ENCODE measurements at regions not wholly inside any gene's neighbourhood (a gene's known extent, or its start where the extent isn't known, plus 50 kb on each side); places are given as distances from the start of the nearest gene placed in this dataset.
"Not testable (repeated sequence)": the region's sequence is repeated elsewhere in the genome, so short reads cannot be mapped to it uniquely, and the experiment has no call there.

DNA sequence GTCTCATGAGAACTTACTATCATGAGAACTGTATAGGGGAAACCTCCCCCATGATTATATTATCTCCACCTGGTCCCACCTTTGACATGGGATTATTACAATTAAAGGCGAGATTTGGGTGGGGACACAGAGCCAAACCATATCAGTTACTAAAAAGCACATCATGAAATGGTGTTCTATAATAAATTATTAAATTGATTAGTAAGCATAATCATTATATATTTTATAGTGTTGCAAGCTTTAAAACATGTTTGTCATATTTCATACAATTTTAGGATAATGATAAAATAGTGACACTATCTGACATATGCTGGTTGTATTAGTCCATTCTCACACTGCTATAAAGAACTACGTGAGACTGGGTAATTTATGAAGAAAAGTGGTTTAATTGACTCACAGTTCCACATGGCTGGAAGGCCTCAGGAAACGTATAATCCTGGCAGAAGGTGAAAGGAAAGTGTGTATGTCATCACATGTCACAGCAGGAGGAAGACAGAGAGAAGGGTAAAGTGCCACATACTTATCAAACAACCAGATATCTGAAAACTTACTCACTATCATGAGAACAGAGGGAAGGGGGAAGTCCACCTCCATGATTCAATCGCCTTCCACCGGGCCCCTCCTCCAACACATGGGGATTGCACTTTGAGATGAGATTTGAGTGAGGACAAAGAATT lies 539.2 kb upstream of the OLFM3 start:
- DNase-seq: no peak
- TF ChIP-seq POLR2A (IDR thresholded peaks at IDR 0.05; ENCODE audit: low read length) (no peak), GATA1 (IDR thresholded peaks at IDR 0.05; ENCODE audit: low read depth, low read length) (no peak)

DNA sequence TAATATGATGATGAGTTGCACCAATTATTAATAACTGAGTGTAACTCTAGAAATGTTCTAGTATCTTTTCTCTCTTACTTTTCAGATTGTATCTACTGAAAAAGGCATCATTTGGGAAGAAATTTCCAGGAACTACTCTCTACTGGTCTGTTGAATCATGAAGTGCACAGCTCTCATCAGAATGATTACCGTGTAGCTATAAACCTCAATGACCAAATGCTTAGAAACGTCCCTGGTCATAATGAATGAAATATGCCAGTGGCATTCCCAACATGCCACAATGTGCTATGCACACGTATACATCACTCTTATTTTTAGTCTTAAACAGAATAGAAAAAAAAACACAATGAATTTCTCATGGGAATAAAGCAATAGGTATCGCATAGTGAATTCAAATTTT lies 534.3 kb upstream of the OLFM3 start:
- DNase-seq: no peak

GRCh38 chr1:102529446-102529845 lies 532.7 kb upstream of the OLFM3 start:
- TF ChIP-seq GATA1 (IDR thresholded peaks at IDR 0.05; ENCODE audit: low read depth, low read length): no peak
- no peak for TF ChIP-seq POLR2A (IDR thresholded peaks at IDR 0.05; ENCODE audit: low read length)
- no peak for DNase-seq

More for the DNA sequence above, 534.3 kb upstream of the OLFM3 start:
- TF ChIP-seq POLR2A (IDR thresholded peaks at IDR 0.05; ENCODE audit: low read length) (no peak), GATA1 (IDR thresholded peaks at IDR 0.05; ENCODE audit: low read depth, low read length) (no peak)

DNA sequence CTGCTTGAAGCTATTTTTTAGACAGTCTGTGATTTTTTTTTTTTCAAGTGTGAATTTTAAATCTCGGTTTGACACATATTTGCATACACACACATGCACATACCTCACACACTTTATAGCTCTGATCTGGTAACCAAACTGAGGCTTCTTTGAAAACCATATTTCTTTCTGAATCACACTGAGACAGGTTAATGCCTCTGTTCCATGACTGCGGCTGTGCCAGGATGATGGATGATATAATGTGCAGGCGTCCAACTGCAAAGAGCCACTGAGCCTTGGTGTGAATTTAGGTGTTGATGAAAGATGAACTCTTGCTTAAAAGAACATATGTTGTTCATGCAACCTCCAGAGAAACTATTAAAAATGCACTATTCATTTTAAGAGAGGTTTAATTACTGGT lies 504.0 kb upstream of the OLFM3 start:
- TF ChIP-seq POLR2A (IDR thresholded peaks at IDR 0.05; ENCODE audit: low read length) (no peak), GATA1 (IDR thresholded peaks at IDR 0.05; ENCODE audit: low read depth, low read length) (no peak)
- no peak for DNase-seq

DNA sequence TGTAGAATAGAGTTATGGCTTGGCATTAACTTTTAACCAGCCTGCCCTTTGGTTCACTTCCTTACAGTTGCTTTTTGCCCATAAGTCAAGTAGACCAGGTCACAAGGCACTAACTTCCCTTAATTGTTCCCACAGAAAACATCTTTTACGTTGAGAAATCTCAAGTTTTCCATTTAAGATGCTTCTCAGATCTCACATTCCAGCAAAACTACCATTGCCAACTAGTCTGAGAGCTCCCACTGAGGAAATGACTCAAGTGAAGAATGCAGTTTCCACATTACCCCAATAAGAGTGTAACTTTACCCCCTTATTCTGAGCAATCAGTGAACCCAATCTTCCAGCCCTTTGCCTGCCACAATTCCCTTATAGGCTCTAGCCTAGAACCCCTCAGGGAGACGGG lies 502.2 kb upstream of the OLFM3 start:
- TF ChIP-seq POLR2A (IDR thresholded peaks at IDR 0.05; ENCODE audit: low read length): no peak
- TF ChIP-seq GATA1 (IDR thresholded peaks at IDR 0.05; ENCODE audit: low read depth, low read length): no peak
- DNase-seq: no peak

DNA sequence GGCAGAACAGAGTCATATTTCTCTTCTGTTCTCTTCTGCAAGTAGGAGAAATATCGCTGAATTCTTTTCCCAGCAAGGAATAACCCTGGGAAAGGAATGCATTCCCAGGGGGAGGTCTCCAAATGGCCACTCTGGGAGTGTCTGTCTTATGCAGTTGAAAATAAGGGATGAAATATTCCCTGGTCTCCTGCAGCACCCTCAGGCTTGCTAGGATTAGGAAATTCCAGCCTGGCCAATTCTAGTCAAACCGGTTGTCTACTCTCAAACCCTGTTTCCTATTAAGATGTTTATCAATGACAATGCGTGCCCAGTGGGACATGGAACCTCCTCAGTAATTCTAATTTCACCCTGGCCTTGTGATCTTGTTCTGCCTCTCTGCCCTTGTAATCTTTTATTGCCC lies 501.1 kb upstream of the OLFM3 start:
- not testable (repeated sequence) for DNase-seq

DNA sequence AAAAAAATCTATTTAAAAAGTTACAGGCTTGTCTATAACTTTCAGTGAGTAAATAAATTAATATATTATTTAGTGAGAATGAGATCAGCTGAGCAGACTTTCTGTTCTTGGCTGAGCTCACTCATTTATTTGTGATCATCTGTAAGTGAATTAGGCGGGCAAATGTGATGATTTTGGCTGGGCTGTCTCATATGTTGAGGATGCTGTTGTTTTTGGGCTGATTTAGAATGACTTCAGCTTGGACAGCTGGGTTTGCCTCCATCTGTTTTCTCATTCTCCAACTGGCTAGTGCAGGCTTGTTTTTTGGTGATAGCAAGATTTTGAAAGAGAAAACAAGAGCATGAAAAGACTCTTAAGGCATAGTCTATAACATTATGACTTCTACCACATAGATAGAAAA lies 475.8 kb upstream of the OLFM3 start:
- no peak for TF ChIP-seq POLR2A (IDR thresholded peaks at IDR 0.05; ENCODE audit: low read length)
- TF ChIP-seq GATA1 (IDR thresholded peaks at IDR 0.05; ENCODE audit: low read depth, low read length): no peak
- DNase-seq: no peak

- no peak for DNase-seq
- no peak for TF ChIP-seq GATA1 (IDR thresholded peaks at IDR 0.05; ENCODE audit: low read depth, low read length)
- TF ChIP-seq POLR2A (IDR thresholded peaks at IDR 0.05; ENCODE audit: low read length): no peak
Observed at GRCh38 chr1:102470767-102471166, 474.0 kb upstream of the OLFM3 start.

DNA sequence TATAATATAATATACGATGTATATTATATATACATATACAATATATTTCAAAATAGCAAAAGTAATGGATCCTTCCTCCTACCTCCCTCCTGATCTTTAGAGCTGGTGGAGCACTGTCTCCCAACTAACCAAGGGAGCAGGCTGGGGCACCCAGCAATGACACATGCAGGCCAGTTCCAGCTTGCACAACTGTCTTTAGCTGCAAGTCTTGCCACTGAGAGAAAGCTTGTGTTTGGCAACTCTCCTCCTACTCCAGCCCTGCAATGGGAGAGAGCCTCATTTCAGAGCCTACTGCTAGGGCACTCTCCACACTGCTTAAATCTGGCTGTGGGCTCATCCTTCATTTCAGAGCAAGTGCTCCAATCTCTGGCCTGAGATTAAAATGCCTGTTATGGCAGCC lies 469.8 kb upstream of the OLFM3 start:
- no peak for DNase-seq
- no peak for TF ChIP-seq GATA1 (IDR thresholded peaks at IDR 0.05; ENCODE audit: low read depth, low read length)

GRCh38 chr1:102463328-102463727 lies 466.6 kb upstream of the OLFM3 start:
- TF ChIP-seq POLR2A (IDR thresholded peaks at IDR 0.05; ENCODE audit: low read length) (no peak), GATA1 (IDR thresholded peaks at IDR 0.05; ENCODE audit: low read depth, low read length) (no peak)
- DNase-seq: no peak

DNA sequence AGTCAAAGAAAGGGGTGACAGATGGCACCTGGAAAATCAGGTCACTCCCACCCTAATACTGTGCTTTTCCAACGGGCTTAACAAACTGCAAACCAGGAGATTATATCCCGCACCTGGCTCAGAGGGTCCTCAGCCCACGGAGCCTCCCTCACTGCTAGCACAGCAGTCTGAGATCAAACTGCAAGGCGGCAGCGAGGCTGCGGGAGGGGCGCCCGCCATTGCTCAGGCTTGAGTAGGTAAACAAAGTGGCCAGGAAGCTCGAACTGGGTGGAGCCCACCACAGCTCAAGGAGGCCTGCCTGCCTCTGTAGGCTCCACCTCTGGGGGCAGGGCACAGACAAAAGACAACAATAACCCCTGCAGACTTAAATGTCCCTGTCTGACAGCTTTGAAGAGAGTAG lies 445.6 kb upstream of the OLFM3 start:
- not testable (repeated sequence) for DNase-seq

DNA sequence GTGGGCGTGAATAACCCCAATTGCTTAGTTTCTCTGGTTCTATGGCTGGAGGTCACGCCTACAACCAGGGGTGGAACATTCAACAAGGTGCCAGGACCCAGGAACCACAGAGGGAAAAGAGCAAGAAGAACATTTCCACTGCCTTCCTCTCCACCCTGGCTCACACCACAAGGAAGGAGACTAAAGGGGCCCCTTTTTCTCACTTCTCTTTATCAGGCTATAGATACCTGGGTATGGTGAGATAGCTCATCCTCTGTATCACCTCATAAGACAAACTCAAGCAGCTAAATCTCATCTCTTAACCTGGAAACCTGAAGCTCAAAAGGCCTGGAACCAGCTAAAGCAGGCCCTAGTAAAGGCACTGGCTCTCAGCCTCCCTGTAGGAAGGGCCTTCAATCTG lies 438.8 kb upstream of the OLFM3 start:
- no peak for TF ChIP-seq POLR2A (IDR thresholded peaks at IDR 0.05; ENCODE audit: low read length)
- TF ChIP-seq GATA1 (IDR thresholded peaks at IDR 0.05; ENCODE audit: low read depth, low read length): no peak
- no peak for DNase-seq

DNA sequence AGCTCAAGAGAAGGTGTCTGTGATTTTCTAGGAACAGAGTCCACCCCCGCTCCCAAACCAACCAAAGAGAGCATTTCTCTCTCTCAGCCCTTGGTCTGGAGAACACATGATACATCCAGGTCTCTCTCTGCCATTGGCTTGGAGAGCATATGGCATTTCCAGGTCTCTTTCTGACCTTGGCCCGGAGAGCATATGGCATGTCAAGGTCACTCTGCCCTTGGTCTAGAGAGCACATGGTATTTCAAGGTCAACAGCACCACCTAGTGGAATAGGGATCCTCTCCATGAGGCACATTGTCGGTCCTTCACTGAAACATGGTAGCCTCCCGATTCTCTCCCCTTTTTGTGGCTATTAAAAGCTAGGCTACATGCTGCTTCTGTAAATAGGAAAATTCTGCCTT lies 437.7 kb upstream of the OLFM3 start:
- TF ChIP-seq GATA1 (IDR thresholded peaks at IDR 0.05; ENCODE audit: low read depth, low read length) (no peak), POLR2A (IDR thresholded peaks at IDR 0.05; ENCODE audit: low read length) (no peak)
- DNase-seq: peak; percentile 3 to 44

DNA sequence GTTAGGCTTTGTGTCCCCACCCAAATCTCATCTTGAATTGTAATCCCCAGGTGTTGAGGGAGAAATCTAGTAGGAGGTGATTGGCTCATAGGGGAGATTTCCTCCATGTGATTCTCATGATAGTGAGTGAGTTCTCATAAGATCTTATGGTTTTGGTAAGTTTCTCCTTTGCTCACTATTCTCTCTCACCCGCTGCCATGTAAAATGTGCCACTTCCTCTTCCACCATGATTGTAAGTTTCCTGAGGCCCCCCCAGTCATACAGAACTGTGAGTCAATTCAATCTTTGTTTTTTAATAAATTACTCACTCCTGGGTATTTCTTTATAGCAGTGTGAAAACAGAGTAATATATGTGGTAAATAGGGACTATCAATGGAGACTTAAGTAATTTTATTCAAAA lies 434.5 kb upstream of the OLFM3 start:
- no peak for TF ChIP-seq GATA1 (IDR thresholded peaks at IDR 0.05; ENCODE audit: low read depth, low read length)
- no peak for TF ChIP-seq POLR2A (IDR thresholded peaks at IDR 0.05; ENCODE audit: low read length)
- DNase-seq: no peak

- DNase-seq: no peak
- TF ChIP-seq GATA1 (IDR thresholded peaks at IDR 0.05; ENCODE audit: low read depth, low read length) (no peak), POLR2A (IDR thresholded peaks at IDR 0.05; ENCODE audit: low read length) (no peak)
Observed at GRCh38 chr1:102420034-102420433, 423.3 kb upstream of the OLFM3 start.

Measured in erythroblast (primary cell).